Thoracic aorta (tissue), 2 donors: ENCODE measurements at regions not wholly inside any gene's neighbourhood (a gene's known extent, or its start where the extent isn't known, plus 50 kb on each side); places are given as distances from the start of the nearest gene placed in this dataset.

ENCODE experiments used
- ATAC-seq: fragments of 150-250 bp; one replicate; pipeline ENCODE4 v1.8.0; 2017; ENCODE audit warnings: low read depth; ENCODE audit not compliant: insufficient number of reproducible peaks, low FRiP score
- DNase-seq: peaks from one replicate; pipeline ENCODE4 v3.0.0-alpha.2; 2020; ENCODE audit warnings: low spot score
- H3K27ac ChIP-seq, 2 donors: fragments of 200-600 bp; sonication (generic); 1 replicate in 1 of 2; 2 replicates in 1 of 2; pipeline ENCODE4 v1.5.1; 2016; ENCODE audit warnings: mild to moderate bottlenecking in 2 of 2, moderate library complexity in 2 of 2
- H3K27me3 ChIP-seq: fragments of 200-600 bp; sonication (generic); replicated peaks from 2 replicates; pipeline ENCODE4 v1.6.0; 2016; ENCODE audit warnings: mild to moderate bottlenecking; ENCODE audit not compliant: insufficient read depth
- H3K36me3 ChIP-seq: fragments of 200-600 bp; sonication (generic); one replicate; pipeline ENCODE4 v1.5.1; 2016
- H3K4me1 ChIP-seq, 2 donors: fragments of 200-600 bp; sonication (generic); 1 replicate in 1 of 2; 2 replicates in 1 of 2; pipeline versions ENCODE4 v1.5.1 to v1.6.0; 2016; ENCODE audit warnings: low read depth in 2 of 2, mild to moderate bottlenecking in 1 of 2; ENCODE audit not compliant: control insufficient read depth in 1 of 2
- H3K4me3 ChIP-seq: fragments of 200-600 bp; sonication (generic); 2 replicates; pipeline ENCODE4 v1.5.1; 2016; ENCODE audit warnings: mild to moderate bottlenecking
- H3K9me3 ChIP-seq: fragments of 200-600 bp; sonication (generic); 2 replicates; pipeline ENCODE4 v1.5.1; 2016
- TF ChIP-seq, protein P1 (sequence below): fragments of 200-600 bp; sonication (generic); IDR thresholded peaks from one replicate; pipeline ENCODE4 v1.5.1; 2019; ENCODE audit warnings: antibody characterized with exemption

DNA sequence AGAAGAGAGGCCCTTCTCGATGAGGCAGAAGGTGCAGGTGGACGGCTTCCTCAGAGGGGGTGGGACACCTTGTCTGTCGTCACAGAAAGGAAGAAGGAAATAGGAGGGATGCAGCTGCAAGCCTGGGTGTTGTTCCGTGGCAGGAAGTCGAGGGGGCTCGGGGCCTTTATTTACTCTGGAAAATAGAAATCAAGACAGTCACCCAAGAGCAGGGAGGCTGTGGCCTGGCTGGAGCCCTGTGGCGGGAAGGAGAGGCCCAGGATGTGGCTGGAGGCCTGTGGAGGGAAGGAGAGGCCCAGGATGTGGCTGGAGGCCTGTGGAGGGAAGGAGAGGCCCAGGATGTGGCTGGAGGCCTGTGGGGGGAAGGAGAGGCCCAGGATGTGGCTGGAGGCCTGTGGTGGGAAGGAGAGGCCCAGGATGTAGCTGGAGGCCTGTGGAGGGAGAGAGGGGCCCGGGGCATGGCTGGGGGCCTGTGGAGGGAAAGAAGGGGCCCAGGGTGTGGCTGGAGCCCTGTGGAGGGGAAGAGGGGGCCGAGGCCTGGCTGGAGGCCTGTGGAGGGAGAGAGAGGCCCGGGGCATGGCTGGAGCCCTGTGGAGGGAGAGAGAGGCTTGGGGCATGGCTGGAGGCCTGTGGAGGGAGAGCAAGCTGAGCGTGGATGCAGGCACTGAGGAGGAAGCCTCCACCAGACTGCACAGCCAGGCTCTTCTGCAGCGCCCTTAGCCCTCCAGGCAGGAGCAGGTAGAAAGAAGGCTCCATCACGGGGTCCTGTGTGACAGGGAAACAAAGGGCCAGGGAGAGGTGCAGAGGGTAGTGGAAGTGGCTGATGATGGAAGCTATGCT lies 97.3 kb upstream of the SFMBT2 start:
- H3K27ac ChIP-seq: no peak overlapping the region
- TF ChIP-seq, protein P1, sequence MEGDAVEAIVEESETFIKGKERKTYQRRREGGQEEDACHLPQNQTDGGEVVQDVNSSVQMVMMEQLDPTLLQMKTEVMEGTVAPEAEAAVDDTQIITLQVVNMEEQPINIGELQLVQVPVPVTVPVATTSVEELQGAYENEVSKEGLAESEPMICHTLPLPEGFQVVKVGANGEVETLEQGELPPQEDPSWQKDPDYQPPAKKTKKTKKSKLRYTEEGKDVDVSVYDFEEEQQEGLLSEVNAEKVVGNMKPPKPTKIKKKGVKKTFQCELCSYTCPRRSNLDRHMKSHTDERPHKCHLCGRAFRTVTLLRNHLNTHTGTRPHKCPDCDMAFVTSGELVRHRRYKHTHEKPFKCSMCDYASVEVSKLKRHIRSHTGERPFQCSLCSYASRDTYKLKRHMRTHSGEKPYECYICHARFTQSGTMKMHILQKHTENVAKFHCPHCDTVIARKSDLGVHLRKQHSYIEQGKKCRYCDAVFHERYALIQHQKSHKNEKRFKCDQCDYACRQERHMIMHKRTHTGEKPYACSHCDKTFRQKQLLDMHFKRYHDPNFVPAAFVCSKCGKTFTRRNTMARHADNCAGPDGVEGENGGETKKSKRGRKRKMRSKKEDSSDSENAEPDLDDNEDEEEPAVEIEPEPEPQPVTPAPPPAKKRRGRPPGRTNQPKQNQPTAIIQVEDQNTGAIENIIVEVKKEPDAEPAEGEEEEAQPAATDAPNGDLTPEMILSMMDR: no peak
- no peaks in the 10 kb centered on the region for H3K9me3 ChIP-seq
- no peaks in the 10 kb centered on the region for H3K36me3 ChIP-seq
- H3K27me3 ChIP-seq: no peaks in the 10 kb centered on the region
- H3K4me1 ChIP-seq: no peaks in the 10 kb centered on the region
- no peak overlapping the region for H3K4me3 ChIP-seq
- ATAC-seq: no peak
- no peak for DNase-seq

DNA sequence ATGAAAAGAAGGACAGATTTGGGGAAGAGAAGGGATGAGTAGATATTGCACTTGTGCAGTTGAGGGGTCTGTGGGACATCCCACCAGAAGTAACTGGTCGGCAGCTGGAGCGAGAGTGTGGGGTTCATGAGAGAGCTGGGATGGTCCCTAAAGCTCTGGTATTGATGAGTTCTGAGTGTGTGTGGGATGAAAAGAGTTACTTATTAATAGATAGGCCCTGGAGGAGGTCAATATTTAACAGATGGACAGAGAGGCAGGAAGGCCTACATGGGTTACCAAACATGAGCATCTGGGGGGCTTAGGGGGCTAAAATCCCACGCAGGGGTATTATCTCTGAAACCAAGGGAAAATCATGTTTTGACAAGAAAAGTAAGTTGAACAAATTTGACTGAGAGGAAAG lies 95.7 kb upstream of the SFMBT2 start:
- H3K27ac ChIP-seq: no peak overlapping the region
- no peaks in the 10 kb centered on the region for H3K27me3 ChIP-seq
- H3K4me3 ChIP-seq: no peak overlapping the region
- ATAC-seq: no peak
- no peaks in the 10 kb centered on the region for H3K4me1 ChIP-seq
- peaks cover 2% of the 10 kb centered on the region for H3K9me3 ChIP-seq
- TF ChIP-seq, protein P1: no peak
- no peak for DNase-seq
- no peaks in the 10 kb centered on the region for H3K36me3 ChIP-seq

DNA sequence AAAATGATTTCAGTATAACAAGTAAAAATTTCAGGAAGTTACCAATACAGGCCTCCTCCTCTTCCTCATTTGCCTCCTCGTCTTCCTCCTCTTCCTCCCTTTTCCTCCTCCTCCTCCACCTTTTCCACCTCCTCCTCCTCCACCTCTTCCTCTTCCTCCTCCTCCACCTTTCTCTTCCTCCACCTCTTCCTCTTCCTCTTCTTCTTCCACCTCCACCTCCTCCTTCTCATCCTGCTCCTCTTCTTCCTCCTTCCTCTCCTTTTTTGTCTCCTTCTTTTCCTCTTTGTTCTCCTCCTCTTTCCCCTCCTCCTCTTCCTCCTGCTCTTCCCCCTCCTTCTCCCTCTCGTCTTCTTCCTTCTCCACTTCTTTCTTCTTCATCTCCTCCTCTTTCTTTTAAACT lies 94.4 kb upstream of the SFMBT2 start:
- TF ChIP-seq, protein P1: no peak
- no peaks in the 10 kb centered on the region for H3K27me3 ChIP-seq
- ATAC-seq (no peak), DNase-seq (no peak)
- peaks cover 2% of the 10 kb centered on the region for H3K9me3 ChIP-seq
- no peak overlapping the region for H3K4me3 ChIP-seq
- no peak overlapping the region for H3K27ac ChIP-seq
- no peaks in the 10 kb centered on the region for H3K36me3 ChIP-seq
- no peaks in the 10 kb centered on the region for H3K4me1 ChIP-seq

DNA sequence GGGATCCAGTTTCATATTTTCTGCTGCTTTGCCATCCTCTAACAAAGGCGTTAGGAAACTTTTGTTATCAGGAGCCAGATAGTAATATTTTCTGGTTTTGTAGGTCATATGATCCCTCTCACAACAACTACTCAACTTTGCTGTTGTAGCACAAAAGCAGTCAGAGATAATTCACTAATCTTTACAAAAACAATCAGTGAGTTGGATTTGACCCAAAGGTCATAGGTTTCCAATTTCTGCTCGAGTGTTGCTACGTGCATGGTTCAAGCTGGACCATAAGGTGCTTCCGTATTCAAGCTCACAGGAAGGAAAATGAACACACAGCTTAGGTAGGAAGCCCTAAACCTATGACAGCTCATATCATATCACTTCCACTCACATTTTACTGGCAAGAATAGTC lies 92.4 kb upstream of the SFMBT2 start:
- Histone ChIP-seq H3K36me3 (no peaks in the 10 kb centered on the region), H3K9me3 (peaks cover 2% of the 10 kb centered on the region), H3K4me3 (no peak overlapping the region), H3K4me1 (no peaks in the 10 kb centered on the region), H3K27me3 (no peaks in the 10 kb centered on the region), H3K27ac (no peak overlapping the region)
- ATAC-seq: no peak
- TF ChIP-seq, protein P1: no peak
- DNase-seq: no peak

DNA sequence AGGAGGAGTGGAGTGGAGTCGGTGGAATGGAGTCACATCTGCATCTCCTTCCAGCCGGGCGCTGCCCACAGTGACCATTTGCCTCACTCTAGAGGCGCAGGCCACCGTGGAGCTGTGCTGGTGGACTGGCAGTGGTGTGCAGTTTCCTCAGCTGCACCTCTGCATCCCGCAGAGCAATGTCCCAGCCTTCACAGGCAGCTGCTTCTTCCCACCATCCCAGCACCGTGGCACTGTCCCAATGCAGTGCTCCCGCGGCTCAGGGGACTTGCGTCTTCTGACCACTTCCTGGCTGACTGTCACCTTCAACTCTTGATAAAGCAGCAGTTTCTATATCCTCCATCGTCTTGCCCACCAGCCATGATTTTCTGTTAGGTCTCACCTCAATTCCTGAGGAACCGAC lies 90.3 kb upstream of the SFMBT2 start:
- TF ChIP-seq, protein P1: no peak

More for the DNA sequence above, 90.3 kb upstream of the SFMBT2 start:
- Histone ChIP-seq H3K4me1 (no peaks in the 10 kb centered on the region), H3K4me3 (no peak overlapping the region), H3K27me3 (no peaks in the 10 kb centered on the region), H3K36me3 (no peaks in the 10 kb centered on the region), H3K9me3 (peaks cover 2% of the 10 kb centered on the region), H3K27ac (no peak overlapping the region)
- ATAC-seq (no peak), DNase-seq (no peak)
